GM18868 (cell line): ENCODE measurements at regions not wholly inside any gene's neighbourhood (a gene's known extent, or its start where the extent isn't known, plus 50 kb on each side); places are given as distances from the start of the nearest gene placed in this dataset.

Experiments
- ATAC-seq: cut with Tn5 transposase; IDR thresholded peaks from one replicate; pipeline ENCODE4 v1.9.1; 2021; ENCODE audit warnings: mild to moderate bottlenecking, moderate library complexity; ENCODE audit not compliant: unreplicated experiment

- ATAC-seq, result no peak
Observed at GRCh38 chr3:59547874-59548273, 498.0 kb upstream of the CFAP20DC start.

- no peak for ATAC-seq
Observed at GRCh38 chr3:59546522-59546921, 496.7 kb upstream of the CFAP20DC start.

- ATAC-seq, result no peak
Observed at GRCh38 chr3:59545374-59545773, 495.5 kb upstream of the CFAP20DC start.

- no peak for ATAC-seq
Observed at GRCh38 chr3:59542276-59542675, 492.5 kb upstream of the CFAP20DC start.

GRCh38 chr3:59540696-59541095, 490.9 kb upstream of the CFAP20DC start:
- peak; percentile 94 for ATAC-seq

GRCh38 chr3:59540241-59540640, 490.4 kb upstream of the CFAP20DC start:
- ATAC-seq, result no peak

- no peak for ATAC-seq
Observed at GRCh38 chr3:59538753-59539432, 489.1 kb upstream of the CFAP20DC start.

- ATAC-seq, result no peak
Observed at GRCh38 chr3:59535791-59536221, 486.0 kb upstream of the CFAP20DC start.

GRCh38 chr3:59531994-59532393, 482.2 kb upstream of the CFAP20DC start:
- ATAC-seq, result no peak

GRCh38 chr3:59531066-59531745, 481.4 kb upstream of the CFAP20DC start:
- no peak for ATAC-seq

- ATAC-seq, result no peak
Observed at GRCh38 chr3:59528251-59528650, 478.4 kb upstream of the CFAP20DC start.

- peak; percentile 11 for ATAC-seq
Observed at GRCh38 chr3:59527493-59527892, 477.7 kb upstream of the CFAP20DC start.

- peak; percentile 90 for ATAC-seq
Observed at GRCh38 chr3:59526999-59527398, 477.2 kb upstream of the CFAP20DC start.

- no peak for ATAC-seq
Observed at GRCh38 chr3:59522550-59522949, 472.7 kb upstream of the CFAP20DC start.

GRCh38 chr3:59519094-59519493, 469.3 kb upstream of the CFAP20DC start:
- ATAC-seq, result no peak

- ATAC-seq, result no peak
Observed at GRCh38 chr3:59518283-59519055, 468.6 kb upstream of the CFAP20DC start.

- no peak for ATAC-seq
Observed at GRCh38 chr3:59517388-59517787, 467.6 kb upstream of the CFAP20DC start.

GRCh38 chr3:59515966-59516365, 466.1 kb upstream of the CFAP20DC start:
- no peak for ATAC-seq

- ATAC-seq, result no peak
Observed at GRCh38 chr3:59514865-59515482, 465.1 kb upstream of the CFAP20DC start.

- ATAC-seq, result no peak
Observed at GRCh38 chr3:59513570-59513969, 463.7 kb upstream of the CFAP20DC start.

- ATAC-seq, result no peak
Observed at GRCh38 chr3:59512066-59512465, 462.2 kb upstream of the CFAP20DC start.
